ENCODE measurements at regions not wholly inside any gene's neighbourhood (a gene's known extent, or its start where the extent isn't known, plus 50 kb on each side); places are given as distances from the start of the nearest gene placed in this dataset.

GRCh38 chr6:55696501-55696900 is 117.5 kb upstream of the HMGCLL1 start:
- no peaks in the 10 kb centered on the region for H3K9me3 ChIP-seq (ENCODE audit: control insufficient read depth, low read depth, low read length)
- H3K27ac ChIP-seq (ENCODE audit: low read length): no peak overlapping the region
- H3K36me3 ChIP-seq (ENCODE audit: control insufficient read depth, low read depth, low read length): no peaks in the 10 kb centered on the region
- peaks cover 24% of the 10 kb centered on the region for H3K4me1 ChIP-seq (ENCODE audit: control insufficient read depth, low read depth, low read length)
- H3K9ac ChIP-seq (ENCODE audit: low read length): no peak overlapping the region
- H3K27me3 ChIP-seq (ENCODE audit: control insufficient read depth, insufficient read depth, low read length): no peaks in the 10 kb centered on the region
- H3K4me3 ChIP-seq (ENCODE audit: low read length): no peak overlapping the region

GRCh38 chr6:55696041-55696440 is 117.0 kb upstream of the HMGCLL1 start:
- no peak overlapping the region for H3K27ac ChIP-seq (ENCODE audit: low read length)
- no peaks in the 10 kb centered on the region for H3K9me3 ChIP-seq (ENCODE audit: control insufficient read depth, low read depth, low read length)
- H3K9ac ChIP-seq (ENCODE audit: low read length): no peak overlapping the region
- H3K36me3 ChIP-seq (ENCODE audit: control insufficient read depth, low read depth, low read length): no peaks in the 10 kb centered on the region
- H3K27me3 ChIP-seq (ENCODE audit: control insufficient read depth, insufficient read depth, low read length): no peaks in the 10 kb centered on the region
- H3K4me1 ChIP-seq (ENCODE audit: control insufficient read depth, low read depth, low read length): peaks cover 24% of the 10 kb centered on the region
- H3K4me3 ChIP-seq (ENCODE audit: low read length): no peak overlapping the region

- Histone ChIP-seq H3K36me3 (ENCODE audit: control insufficient read depth, low read depth, low read length) (no peaks in the 10 kb centered on the region), H3K4me1 (ENCODE audit: control insufficient read depth, low read depth, low read length) (peaks cover 24% of the 10 kb centered on the region), H3K9ac (ENCODE audit: low read length) (no peak overlapping the region), H3K27ac (ENCODE audit: low read length) (no peak overlapping the region), H3K4me3 (ENCODE audit: low read length) (no peak overlapping the region), H3K9me3 (ENCODE audit: control insufficient read depth, low read depth, low read length) (no peaks in the 10 kb centered on the region), H3K27me3 (ENCODE audit: control insufficient read depth, insufficient read depth, low read length) (no peaks in the 10 kb centered on the region)
These were observed 115.8 kb upstream of the HMGCLL1 start for GRCh38 chr6:55694759-55695158.

GRCh38 chr6:55694148-55694547 is 115.2 kb upstream of the HMGCLL1 start:
- no peaks in the 10 kb centered on the region for H3K36me3 ChIP-seq (ENCODE audit: control insufficient read depth, low read depth, low read length)
- H3K27ac ChIP-seq (ENCODE audit: low read length): no peak overlapping the region
- peak overlapping the region; percentile 10 for H3K4me3 ChIP-seq (ENCODE audit: low read length)
- H3K27me3 ChIP-seq (ENCODE audit: control insufficient read depth, insufficient read depth, low read length): no peaks in the 10 kb centered on the region
- no peak overlapping the region for H3K9ac ChIP-seq (ENCODE audit: low read length)
- peaks cover 24% of the 10 kb centered on the region for H3K4me1 ChIP-seq (ENCODE audit: control insufficient read depth, low read depth, low read length)
- no peaks in the 10 kb centered on the region for H3K9me3 ChIP-seq (ENCODE audit: control insufficient read depth, low read depth, low read length)

- H3K4me1 ChIP-seq (ENCODE audit: control insufficient read depth, low read depth, low read length): peaks cover 3% of the 10 kb centered on the region
- H3K9ac ChIP-seq (ENCODE audit: low read length): no peak overlapping the region
- no peaks in the 10 kb centered on the region for H3K27me3 ChIP-seq (ENCODE audit: control insufficient read depth, insufficient read depth, low read length)
- H3K36me3 ChIP-seq (ENCODE audit: control insufficient read depth, low read depth, low read length): no peaks in the 10 kb centered on the region
- peaks cover 3% of the 10 kb centered on the region for H3K9me3 ChIP-seq (ENCODE audit: control insufficient read depth, low read depth, low read length)
- no peak overlapping the region for H3K27ac ChIP-seq (ENCODE audit: low read length)
- H3K4me3 ChIP-seq (ENCODE audit: low read length): no peak overlapping the region
These were observed 100.5 kb upstream of the HMGCLL1 start for GRCh38 chr6:55679503-55679902.

GRCh38 chr6:55678330-55679224 is 99.6 kb upstream of the HMGCLL1 start:
- H3K9ac ChIP-seq (ENCODE audit: low read length): peak overlapping the region; percentile 15
- peak overlapping the region; percentile 37 for H3K27ac ChIP-seq (ENCODE audit: low read length)

GRCh38 chr6:55676736-55677135 is 97.7 kb upstream of the HMGCLL1 start:
- Histone ChIP-seq H3K9me3 (ENCODE audit: control insufficient read depth, low read depth, low read length) (no peaks in the 10 kb centered on the region), H3K4me1 (ENCODE audit: control insufficient read depth, low read depth, low read length) (peaks cover 3% of the 10 kb centered on the region), H3K27me3 (ENCODE audit: control insufficient read depth, insufficient read depth, low read length) (no peaks in the 10 kb centered on the region), H3K36me3 (ENCODE audit: control insufficient read depth, low read depth, low read length) (no peaks in the 10 kb centered on the region), H3K27ac (ENCODE audit: low read length) (no peak overlapping the region), H3K9ac (ENCODE audit: low read length) (no peak overlapping the region), H3K4me3 (ENCODE audit: low read length) (no peak overlapping the region)

More at GRCh38 chr6:55678330-55679224, 99.6 kb upstream of the HMGCLL1 start:
- Histone ChIP-seq H3K36me3 (ENCODE audit: control insufficient read depth, low read depth, low read length) (no peaks in the 10 kb centered on the region), H3K27me3 (ENCODE audit: control insufficient read depth, insufficient read depth, low read length) (no peaks in the 10 kb centered on the region), H3K4me1 (ENCODE audit: control insufficient read depth, low read depth, low read length) (peaks cover 3% of the 10 kb centered on the region), H3K9me3 (ENCODE audit: control insufficient read depth, low read depth, low read length) (no peaks in the 10 kb centered on the region), H3K4me3 (ENCODE audit: low read length) (no peak overlapping the region)

- Histone ChIP-seq H3K27me3 (ENCODE audit: control insufficient read depth, insufficient read depth, low read length) (no peaks in the 10 kb centered on the region), H3K9me3 (ENCODE audit: control insufficient read depth, low read depth, low read length) (no peaks in the 10 kb centered on the region), H3K36me3 (ENCODE audit: control insufficient read depth, low read depth, low read length) (no peaks in the 10 kb centered on the region), H3K4me1 (ENCODE audit: control insufficient read depth, low read depth, low read length) (peaks cover 9% of the 10 kb centered on the region), H3K9ac (ENCODE audit: low read length) (no peak overlapping the region), H3K27ac (ENCODE audit: low read length) (no peak overlapping the region), H3K4me3 (ENCODE audit: low read length) (no peak overlapping the region)
These were observed 96.9 kb upstream of the HMGCLL1 start for GRCh38 chr6:55675941-55676340.

GRCh38 chr6:55674672-55675071 is 95.7 kb upstream of the HMGCLL1 start:
- H3K27me3 ChIP-seq (ENCODE audit: control insufficient read depth, insufficient read depth, low read length): no peaks in the 10 kb centered on the region
- H3K27ac ChIP-seq (ENCODE audit: low read length): no peak overlapping the region
- H3K9me3 ChIP-seq (ENCODE audit: control insufficient read depth, low read depth, low read length): no peaks in the 10 kb centered on the region
- no peak overlapping the region for H3K9ac ChIP-seq (ENCODE audit: low read length)
- no peak overlapping the region for H3K4me3 ChIP-seq (ENCODE audit: low read length)
- H3K4me1 ChIP-seq (ENCODE audit: control insufficient read depth, low read depth, low read length): peaks cover 10% of the 10 kb centered on the region
- H3K36me3 ChIP-seq (ENCODE audit: control insufficient read depth, low read depth, low read length): no peaks in the 10 kb centered on the region

- no peak overlapping the region for H3K4me3 ChIP-seq (ENCODE audit: low read length)
- no peaks in the 10 kb centered on the region for H3K27me3 ChIP-seq (ENCODE audit: control insufficient read depth, insufficient read depth, low read length)
- H3K9me3 ChIP-seq (ENCODE audit: control insufficient read depth, low read depth, low read length): no peaks in the 10 kb centered on the region
- H3K9ac ChIP-seq (ENCODE audit: low read length): no peak overlapping the region
- H3K27ac ChIP-seq (ENCODE audit: low read length): no peak overlapping the region
- H3K4me1 ChIP-seq (ENCODE audit: control insufficient read depth, low read depth, low read length): peaks cover 6% of the 10 kb centered on the region
- H3K36me3 ChIP-seq (ENCODE audit: control insufficient read depth, low read depth, low read length): no peaks in the 10 kb centered on the region
These were observed 91.9 kb upstream of the HMGCLL1 start for GRCh38 chr6:55670850-55671413.

GRCh38 chr6:55669028-55669427 is 90.0 kb upstream of the HMGCLL1 start:
- peaks cover 6% of the 10 kb centered on the region for H3K4me1 ChIP-seq (ENCODE audit: control insufficient read depth, low read depth, low read length)
- no peak overlapping the region for H3K9ac ChIP-seq (ENCODE audit: low read length)
- H3K27me3 ChIP-seq (ENCODE audit: control insufficient read depth, insufficient read depth, low read length): no peaks in the 10 kb centered on the region
- H3K36me3 ChIP-seq (ENCODE audit: control insufficient read depth, low read depth, low read length): no peaks in the 10 kb centered on the region
- no peak overlapping the region for H3K4me3 ChIP-seq (ENCODE audit: low read length)
- no peak overlapping the region for H3K27ac ChIP-seq (ENCODE audit: low read length)
- no peaks in the 10 kb centered on the region for H3K9me3 ChIP-seq (ENCODE audit: control insufficient read depth, low read depth, low read length)

GRCh38 chr6:55668591-55668990 is 89.6 kb upstream of the HMGCLL1 start:
- H3K36me3 ChIP-seq (ENCODE audit: control insufficient read depth, low read depth, low read length): no peaks in the 10 kb centered on the region
- no peak overlapping the region for H3K4me3 ChIP-seq (ENCODE audit: low read length)
- H3K27ac ChIP-seq (ENCODE audit: low read length): no peak overlapping the region

More at GRCh38 chr6:55668591-55668990, 89.6 kb upstream of the HMGCLL1 start:
- peaks cover 6% of the 10 kb centered on the region for H3K4me1 ChIP-seq (ENCODE audit: control insufficient read depth, low read depth, low read length)
- H3K9ac ChIP-seq (ENCODE audit: low read length): no peak overlapping the region
- no peaks in the 10 kb centered on the region for H3K27me3 ChIP-seq (ENCODE audit: control insufficient read depth, insufficient read depth, low read length)
- no peaks in the 10 kb centered on the region for H3K9me3 ChIP-seq (ENCODE audit: control insufficient read depth, low read depth, low read length)

Measured in iPS-18a (cell line).